ENCODE measurements at regions not wholly inside any gene's neighbourhood (a gene's known extent, or its start where the extent isn't known, plus 50 kb on each side); places are given as distances from the start of the nearest gene placed in this dataset.

GRCh38 chr3:193764959-193765358, 172.0 kb downstream of the OPA1 start:
- intact Hi-C loops (cut with DNase I; ENCODE audit: low total_unique reads) = no loop called here
- TF ChIP-seq, protein P1, sequence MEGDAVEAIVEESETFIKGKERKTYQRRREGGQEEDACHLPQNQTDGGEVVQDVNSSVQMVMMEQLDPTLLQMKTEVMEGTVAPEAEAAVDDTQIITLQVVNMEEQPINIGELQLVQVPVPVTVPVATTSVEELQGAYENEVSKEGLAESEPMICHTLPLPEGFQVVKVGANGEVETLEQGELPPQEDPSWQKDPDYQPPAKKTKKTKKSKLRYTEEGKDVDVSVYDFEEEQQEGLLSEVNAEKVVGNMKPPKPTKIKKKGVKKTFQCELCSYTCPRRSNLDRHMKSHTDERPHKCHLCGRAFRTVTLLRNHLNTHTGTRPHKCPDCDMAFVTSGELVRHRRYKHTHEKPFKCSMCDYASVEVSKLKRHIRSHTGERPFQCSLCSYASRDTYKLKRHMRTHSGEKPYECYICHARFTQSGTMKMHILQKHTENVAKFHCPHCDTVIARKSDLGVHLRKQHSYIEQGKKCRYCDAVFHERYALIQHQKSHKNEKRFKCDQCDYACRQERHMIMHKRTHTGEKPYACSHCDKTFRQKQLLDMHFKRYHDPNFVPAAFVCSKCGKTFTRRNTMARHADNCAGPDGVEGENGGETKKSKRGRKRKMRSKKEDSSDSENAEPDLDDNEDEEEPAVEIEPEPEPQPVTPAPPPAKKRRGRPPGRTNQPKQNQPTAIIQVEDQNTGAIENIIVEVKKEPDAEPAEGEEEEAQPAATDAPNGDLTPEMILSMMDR (IDR thresholded peaks at IDR 0.05) = no peak
- TF ChIP-seq POLR2AphosphoS5 (IDR thresholded peaks at IDR 0.05) (no peak), POLR2A (IDR thresholded peaks at IDR 0.05) (no peak)
- Histone ChIP-seq H3K4me1 (no peaks in the 10 kb centered on the region), H3K36me3 (no peaks in the 10 kb centered on the region), H3K4me3 (no peak overlapping the region), H3K27ac (no peak overlapping the region), H3K9me3 (no peaks in the 10 kb centered on the region), H3K27me3 (no peaks in the 10 kb centered on the region)
- no peak for DNase-seq (ENCODE audit: low spot score in 2 of 2)

- H3K9me3 ChIP-seq = no peaks in the 10 kb centered on the region
- no peak overlapping the region for H3K27ac ChIP-seq
- TF ChIP-seq POLR2A (IDR thresholded peaks at IDR 0.05) (no peak), POLR2AphosphoS5 (IDR thresholded peaks at IDR 0.05) (no peak)
- TF ChIP-seq, protein P1 (IDR thresholded peaks at IDR 0.05) = no peak
- no peak overlapping the region for H3K4me3 ChIP-seq
- no peaks in the 10 kb centered on the region for H3K4me1 ChIP-seq
- no peaks in the 10 kb centered on the region for H3K36me3 ChIP-seq
- DNase-seq (ENCODE audit: low spot score in 2 of 2) = no peak
- intact Hi-C loops (cut with DNase I; ENCODE audit: low total_unique reads) = no loop called here
- no peaks in the 10 kb centered on the region for H3K27me3 ChIP-seq
These were observed 174.5 kb downstream of the OPA1 start for GRCh38 chr3:193767353-193768069.

- intact Hi-C loops (cut with DNase I; ENCODE audit: low total_unique reads) = no loop called here
- Histone ChIP-seq H3K4me3 (no peak overlapping the region), H3K27me3 (no peaks in the 10 kb centered on the region), H3K36me3 (no peaks in the 10 kb centered on the region), H3K27ac (no peak overlapping the region), H3K4me1 (no peaks in the 10 kb centered on the region), H3K9me3 (no peaks in the 10 kb centered on the region)
- DNase-seq (ENCODE audit: low spot score in 2 of 2) = no peak
- TF ChIP-seq POLR2AphosphoS5 (IDR thresholded peaks at IDR 0.05) = no peak
- TF ChIP-seq, protein P1 (IDR thresholded peaks at IDR 0.05) = no peak
- no peak for TF ChIP-seq POLR2A (IDR thresholded peaks at IDR 0.05)
These were observed 175.0 kb downstream of the OPA1 start for GRCh38 chr3:193768070-193768394.

DNA sequence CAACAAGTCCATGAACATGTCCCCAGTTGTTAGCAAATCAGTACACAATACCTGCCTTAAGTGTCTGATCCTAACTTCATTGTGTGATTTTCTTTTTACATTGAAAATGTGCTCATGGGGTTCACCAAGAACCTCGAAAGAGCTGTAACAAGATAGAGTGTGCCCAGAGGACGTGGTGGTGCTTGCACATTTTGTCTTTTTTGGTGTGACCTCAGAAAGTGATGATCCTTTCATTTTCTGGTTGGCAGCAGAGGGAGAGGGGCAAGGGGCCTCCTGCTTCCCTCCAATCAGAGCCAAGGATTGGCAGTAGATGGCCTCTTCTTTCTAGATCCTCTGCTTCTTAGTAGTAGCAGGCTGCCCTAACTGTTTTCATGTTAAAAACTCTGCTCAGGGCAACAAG, 176.4 kb downstream of the OPA1 start:
- Histone ChIP-seq H3K9me3 (no peaks in the 10 kb centered on the region), H3K27ac (no peak overlapping the region), H3K36me3 (no peaks in the 10 kb centered on the region), H3K4me1 (no peaks in the 10 kb centered on the region), H3K4me3 (no peak overlapping the region), H3K27me3 (no peaks in the 10 kb centered on the region)
- DNase-seq (ENCODE audit: low spot score in 2 of 2) = no peak
- TF ChIP-seq POLR2A (IDR thresholded peaks at IDR 0.05) = no peak
- no peak for TF ChIP-seq POLR2AphosphoS5 (IDR thresholded peaks at IDR 0.05)
- TF ChIP-seq, protein P1 (IDR thresholded peaks at IDR 0.05) = no peak
- intact Hi-C loops (cut with DNase I; ENCODE audit: low total_unique reads) = no loop called here

DNA sequence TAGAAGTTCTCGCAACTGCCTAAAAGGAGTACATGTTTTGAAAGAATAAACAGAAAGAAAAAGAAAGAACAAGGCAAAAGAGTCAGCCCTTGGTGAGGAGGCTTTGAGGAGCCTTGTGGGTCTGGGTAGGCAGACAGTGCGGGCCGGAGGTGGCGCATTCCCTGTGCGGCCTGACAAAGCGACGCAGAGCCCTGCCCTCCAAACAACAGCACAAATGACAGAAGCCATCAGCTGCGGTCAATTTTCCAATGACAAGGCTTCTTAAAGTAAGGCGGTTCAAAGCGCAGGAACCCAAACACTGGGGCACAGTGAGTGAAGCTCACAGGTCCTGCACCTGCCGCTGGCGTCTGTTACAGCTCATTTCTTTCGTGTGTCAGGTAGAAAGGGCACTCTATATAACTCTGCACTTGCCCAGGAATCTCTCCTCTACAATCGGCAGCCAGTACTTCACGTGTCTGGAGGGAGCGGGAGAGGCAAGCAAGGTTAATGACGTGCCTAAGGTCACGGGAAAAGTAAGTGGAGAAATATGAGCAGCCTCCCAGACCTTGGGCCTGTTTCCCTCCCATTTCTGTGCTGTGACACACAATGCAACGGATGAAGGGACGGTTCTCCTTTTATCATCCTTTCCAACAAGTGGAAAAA, 178.1 kb downstream of the OPA1 start:
- TF ChIP-seq, protein P1 (IDR thresholded peaks at IDR 0.05) = no peak
- no peak for TF ChIP-seq POLR2AphosphoS5 (IDR thresholded peaks at IDR 0.05)
- TF ChIP-seq POLR2A (IDR thresholded peaks at IDR 0.05) = no peak
- intact Hi-C loops (cut with DNase I; ENCODE audit: low total_unique reads) = no loop called here
- Histone ChIP-seq H3K27ac (no peak overlapping the region), H3K27me3 (no peaks in the 10 kb centered on the region), H3K36me3 (no peaks in the 10 kb centered on the region), H3K9me3 (no peaks in the 10 kb centered on the region), H3K4me3 (no peak overlapping the region), H3K4me1 (no peaks in the 10 kb centered on the region)
- DNase-seq (ENCODE audit: low spot score in 2 of 2) = no peak
